PC-9 (cell line): ENCODE measurements at regions not wholly inside any gene's neighbourhood (a gene's known extent, or its start where the extent isn't known, plus 50 kb on each side); places are given as distances from the start of the nearest gene placed in this dataset.

Experiments used
- BruUV-seq: library from RNA; stranded (reverse); fragments of 400-500 nt; replicated peaks from 2 replicates; lab custom pipeline; 2021; lab: Mats Ljungman, UMichigan
- CTCF ChIA-PET: fragments of 300-600 bp; sonication (Branson Sonifier 250); formaldehyde crosslinking; loops from one replicate; lab custom pipeline; 2022; ENCODE audit warnings: antibody characterized with exemption; lab: Charles Lee
- POLR2A ChIA-PET: fragments of 300-600 bp; sonication (Branson Sonifier 250); formaldehyde crosslinking; loops from one replicate; lab custom pipeline; 2022; ENCODE audit warnings: antibody characterized with exemption; ENCODE audit not compliant: unreplicated experiment; lab: Charles Lee
- DNase-seq, 2 experiments: peaks; one replicate each; pipeline versions ENCODE4 v3.0.0 to v3.0.0-alpha.2; 2015 to 2022; ENCODE audit warnings: mixed read lengths in 1 of 2
- H2AFZ ChIP-seq: fragments of 200-600 bp; sonication (generic); 2 replicates; pipeline ENCODE4 v1.8.1; 2017; ENCODE audit warnings: antibody characterized with exemption
- H3F3A ChIP-seq: fragments of 200-600 bp; sonication (generic); 2 replicates; pipeline ENCODE4 v1.8.1; 2017; ENCODE audit warnings: antibody characterized with exemption, mild to moderate bottlenecking, low read depth; ENCODE audit not compliant: insufficient read depth
- H3K27ac ChIP-seq: fragments of 200-600 bp; sonication (generic); 2 replicates; pipeline ENCODE4 v1.6.1; 2016; ENCODE audit warnings: mixed run types
- H3K27me3 ChIP-seq: fragments of 200-600 bp; sonication (generic); 2 replicates; pipeline ENCODE4 v1.6.1; 2016; ENCODE audit warnings: low read depth, mixed run types; ENCODE audit not compliant: insufficient read depth
- H3K36me3 ChIP-seq: fragments of 200-600 bp; sonication (generic); 2 replicates; pipeline ENCODE4 v1.6.1; 2016; ENCODE audit warnings: low read depth, mixed run types
- H3K4me1 ChIP-seq: fragments of 200-600 bp; sonication (generic); replicated peaks from 2 replicates; pipeline ENCODE4 v1.6.1; 2016; ENCODE audit warnings: mixed run types; ENCODE audit not compliant: insufficient read depth
- H3K4me2 ChIP-seq: fragments of 200-600 bp; sonication (generic); 2 replicates; pipeline ENCODE4 v1.6.1; 2017; ENCODE audit warnings: mixed run types
- H3K4me3 ChIP-seq: fragments of 200-600 bp; sonication (generic); 2 replicates; pipeline ENCODE4 v1.6.1; 2016; ENCODE audit warnings: mixed run types
- H3K79me2 ChIP-seq: fragments of 200-600 bp; sonication (generic); 2 replicates; pipeline ENCODE4 v1.6.1; 2017; ENCODE audit warnings: low read depth, mixed run types
- H3K9me2 ChIP-seq: fragments of 200-600 bp; sonication (generic); 2 replicates; pipeline ENCODE4 v1.8.1; 2017; ENCODE audit warnings: mild to moderate bottlenecking; ENCODE audit not compliant: insufficient read depth
- H3K9me3 ChIP-seq: fragments of 200-600 bp; sonication (generic); 2 replicates; pipeline ENCODE4 v1.8.1; 2016; ENCODE audit warnings: low read depth; ENCODE audit not compliant: insufficient read depth
- H4K20me1 ChIP-seq: fragments of 200-600 bp; sonication (generic); 2 replicates; pipeline ENCODE4 v1.8.1; 2017; ENCODE audit not compliant: insufficient read depth
- CTCF ChIP-seq: fragments of 200-600 bp; sonication (generic); conservative IDR thresholded peaks from 2 replicates; pipeline ENCODE4 v1.6.1; 2017; ENCODE audit warnings: mixed run types, antibody characterized with exemption, mild to moderate bottlenecking, moderate library complexity
- EZH2 ChIP-seq: fragments of 200-600 bp; sonication (generic); IDR thresholded peaks from 2 replicates; pipeline ENCODE4 v1.8.0; 2017; ENCODE audit warnings: antibody characterized with exemption, low read depth
- intact Hi-C: fragments of 100-400 bp; cut with micrococcal nuclease; formaldehyde crosslinking; loops from one replicate; pipeline ENCODE4 v1.10.0; 2022; ENCODE audit not compliant: unreplicated experiment

- Histone ChIP-seq H3K9me3 (no peaks in the 10 kb centered on the region), H3K4me3 (no peak overlapping the region), H3K36me3 (no peaks in the 10 kb centered on the region), H2AFZ (no peak overlapping the region), H3K79me2 (no peaks in the 10 kb centered on the region), H3K4me2 (no peak overlapping the region), H3K27ac (no peak overlapping the region), H3K27me3 (peaks cover 36% of the 10 kb centered on the region; the same call in 1 of the 2 replicates), H3K4me1 (no peaks in the 10 kb centered on the region), H3K9me2 (no peaks in the 10 kb centered on the region), H3F3A (no peaks in the 10 kb centered on the region), H4K20me1 (no peaks in the 10 kb centered on the region)
- ChIA-PET CTCF (no interaction called here), POLR2A (no interaction called here)
- no peak for DNase-seq
- TF ChIP-seq CTCF (no peak), EZH2 (no peak)
- BruUV-seq = no TSS peak
- intact Hi-C loops = no loop called here
Measured at GRCh38 chr4:189828081-189828697, 112.5 kb upstream of the FRG1 start.

- Histone ChIP-seq H3K4me3 (no peak overlapping the region), H3K4me1 (no peaks in the 10 kb centered on the region), H3K27me3 (peaks cover 47% of the 10 kb centered on the region; the same call in 1 of the 2 replicates), H3K36me3 (no peaks in the 10 kb centered on the region), H3K79me2 (no peaks in the 10 kb centered on the region), H3K27ac (no peak overlapping the region), H3K9me3 (no peaks in the 10 kb centered on the region), H3K4me2 (no peak overlapping the region), H4K20me1 (no peaks in the 10 kb centered on the region), H3K9me2 (no peaks in the 10 kb centered on the region), H2AFZ (no peak overlapping the region), H3F3A (no peaks in the 10 kb centered on the region)
- CTCF ChIA-PET = no interaction called here
- TF ChIP-seq EZH2 (no peak), CTCF (no peak)
- no TSS peak for BruUV-seq
- intact Hi-C loops = no loop called here
- DNase-seq = no peak
- POLR2A ChIA-PET = no interaction called here
Measured at GRCh38 chr4:189832528-189832927, 108.1 kb upstream of the FRG1 start.

- intact Hi-C loops = no loop called here
- POLR2A ChIA-PET = no interaction called here
- no peaks in the 10 kb centered on the region for H3K9me2 ChIP-seq
Measured at GRCh38 chr4:189834616-189835015, 106.1 kb upstream of the FRG1 start.

More at GRCh38 chr4:189834616-189835015, 106.1 kb upstream of the FRG1 start:
- no peaks in the 10 kb centered on the region for H3K79me2 ChIP-seq
- H4K20me1 ChIP-seq = no peaks in the 10 kb centered on the region
- H3K9me3 ChIP-seq = no peaks in the 10 kb centered on the region
- BruUV-seq = no TSS peak
- no peaks in the 10 kb centered on the region for H3K4me1 ChIP-seq
- peaks cover 47% of the 10 kb centered on the region for H3K27me3 ChIP-seq
- no peak overlapping the region for H2AFZ ChIP-seq
- no peak overlapping the region for H3K4me3 ChIP-seq
- H3K36me3 ChIP-seq = no peaks in the 10 kb centered on the region
- TF ChIP-seq EZH2 (no peak), CTCF (no peak)
- CTCF ChIA-PET = no interaction called here
- no peak overlapping the region for H3K27ac ChIP-seq
- no peaks in the 10 kb centered on the region for H3F3A ChIP-seq
- H3K4me2 ChIP-seq = no peak overlapping the region
- no peak for DNase-seq
